ENCODE measurements at regions not wholly inside any gene's neighbourhood (a gene's known extent, or its start where the extent isn't known, plus 50 kb on each side); places are given as distances from the start of the nearest gene placed in this dataset.

GRCh38 chr13:109900741-109901140 is 114.4 kb upstream of the IRS2 start:
- Histone ChIP-seq H3K27ac (no peak overlapping the region), H3K4me1 (replicated peaks) (no peaks in the 10 kb centered on the region)
- intact Hi-C loops (cut with DNase I), result no loop called here

GRCh38 chr13:109900320-109900719 is 113.9 kb upstream of the IRS2 start:
- Histone ChIP-seq H3K4me1 (replicated peaks) (no peaks in the 10 kb centered on the region), H3K4me3 (no peak overlapping the region), H3K36me3 (no peaks in the 10 kb centered on the region), H3K9me3 (no peaks in the 10 kb centered on the region), H3K27me3 (replicated peaks; ENCODE audit: insufficient read depth) (no peaks in the 10 kb centered on the region), H3K27ac (no peak overlapping the region)
- TF ChIP-seq POLR2A (IDR thresholded peaks at IDR 0.05), result no peak
- no peak for TF ChIP-seq POLR2AphosphoS5 (IDR thresholded peaks at IDR 0.05)
- no peak for TF ChIP-seq CTCF (IDR thresholded peaks at IDR 0.05)
- 50% methylated on average over 6 of the region's 6 CpGs for WGBS
- intact Hi-C loops (cut with DNase I), result no loop called here
- DNase-seq (ENCODE audit: low spot score), result no peak

More at GRCh38 chr13:109900741-109901140, 114.4 kb upstream of the IRS2 start:
- no peaks in the 10 kb centered on the region for H3K36me3 ChIP-seq
- H3K27me3 ChIP-seq (replicated peaks; ENCODE audit: insufficient read depth), result no peaks in the 10 kb centered on the region
- no peak for DNase-seq (ENCODE audit: low spot score)
- TF ChIP-seq POLR2AphosphoS5 (IDR thresholded peaks at IDR 0.05) (no peak), CTCF (IDR thresholded peaks at IDR 0.05) (no peak), POLR2A (IDR thresholded peaks at IDR 0.05) (no peak)
- WGBS, result 72% methylated on average over 8 of the region's 8 CpGs
- no peak overlapping the region for H3K4me3 ChIP-seq
- no peaks in the 10 kb centered on the region for H3K9me3 ChIP-seq

- 68% methylated on average over 2 of the region's 3 CpGs for WGBS
- Histone ChIP-seq H3K27me3 (replicated peaks; ENCODE audit: insufficient read depth) (no peaks in the 10 kb centered on the region), H3K9me3 (no peaks in the 10 kb centered on the region), H3K4me1 (replicated peaks) (no peaks in the 10 kb centered on the region), H3K36me3 (no peaks in the 10 kb centered on the region), H3K4me3 (no peak overlapping the region), H3K27ac (no peak overlapping the region)
- intact Hi-C loops (cut with DNase I), result no loop called here
- TF ChIP-seq CTCF (IDR thresholded peaks at IDR 0.05) (no peak), POLR2A (IDR thresholded peaks at IDR 0.05) (no peak), POLR2AphosphoS5 (IDR thresholded peaks at IDR 0.05) (no peak)
- no peak for DNase-seq (ENCODE audit: low spot score)
Measured at GRCh38 chr13:109899748-109900147, 113.4 kb upstream of the IRS2 start.

GRCh38 chr13:109899316-109899715 is 112.9 kb upstream of the IRS2 start:
- DNase-seq (ENCODE audit: low spot score), result no peak
- H3K36me3 ChIP-seq, result no peaks in the 10 kb centered on the region
- H3K4me1 ChIP-seq (replicated peaks), result no peaks in the 10 kb centered on the region
- intact Hi-C loops (cut with DNase I), result no loop called here
- no peak overlapping the region for H3K27ac ChIP-seq
- H3K9me3 ChIP-seq, result no peaks in the 10 kb centered on the region
- H3K27me3 ChIP-seq (replicated peaks; ENCODE audit: insufficient read depth), result no peaks in the 10 kb centered on the region
- WGBS, result 67% methylated on average over 3 of the region's 3 CpGs
- H3K4me3 ChIP-seq, result no peak overlapping the region
- TF ChIP-seq POLR2A (IDR thresholded peaks at IDR 0.05) (no peak), POLR2AphosphoS5 (IDR thresholded peaks at IDR 0.05) (peak; percentile 30), CTCF (IDR thresholded peaks at IDR 0.05) (no peak)

- Histone ChIP-seq H3K9me3 (no peaks in the 10 kb centered on the region), H3K4me1 (replicated peaks) (no peaks in the 10 kb centered on the region), H3K36me3 (no peaks in the 10 kb centered on the region), H3K27me3 (replicated peaks; ENCODE audit: insufficient read depth) (no peaks in the 10 kb centered on the region), H3K4me3 (no peak overlapping the region), H3K27ac (no peak overlapping the region)
- no peak for TF ChIP-seq CTCF (IDR thresholded peaks at IDR 0.05)
- TF ChIP-seq POLR2AphosphoS5 (IDR thresholded peaks at IDR 0.05), result no peak
- TF ChIP-seq POLR2A (IDR thresholded peaks at IDR 0.05), result no peak
- intact Hi-C loops (cut with DNase I), result no loop called here
- no peak for DNase-seq (ENCODE audit: low spot score)
- 51% methylated on average over 5 of the region's 5 CpGs for WGBS
Measured at GRCh38 chr13:109897988-109898624, 111.7 kb upstream of the IRS2 start.
